HepG2 (cell line): ENCODE measurements at regions not wholly inside any gene's neighbourhood (a gene's known extent, or its start where the extent isn't known, plus 50 kb on each side); places are given as distances from the start of the nearest gene placed in this dataset.

Experiments
- HDAC2 ChIP-seq: sonication (generic); formaldehyde crosslinking; IDR thresholded peaks from 2 replicates; pipeline ENCODE4 v1.4.0; 2020; ENCODE audit warnings: missing genetic modification reagents
- MAX ChIP-seq: IDR thresholded peaks from 2 replicates; pipeline ENCODE4 v1.6.1; 2012; ENCODE audit warnings: inconsistent platforms
- POLR2AphosphoS5 ChIP-seq: IDR thresholded peaks from 2 replicates; pipeline ENCODE4 v1.6.1; 2012; ENCODE audit warnings: low read depth, low read length
- ZBTB26 ChIP-seq: IDR thresholded peaks from 2 replicates; pipeline ENCODE4 v1.6.1; 2016; ENCODE audit warnings: missing compliant biosample characterization, missing genetic modification reagents, borderline replicate concordance
- ZNF780A ChIP-seq: sonication (generic); formaldehyde crosslinking; IDR thresholded peaks from 2 replicates; pipeline ENCODE4 v1.8.0; 2022; ENCODE audit warnings: mild to moderate bottlenecking, missing genetic modification reagents, moderate library complexity

DNA sequence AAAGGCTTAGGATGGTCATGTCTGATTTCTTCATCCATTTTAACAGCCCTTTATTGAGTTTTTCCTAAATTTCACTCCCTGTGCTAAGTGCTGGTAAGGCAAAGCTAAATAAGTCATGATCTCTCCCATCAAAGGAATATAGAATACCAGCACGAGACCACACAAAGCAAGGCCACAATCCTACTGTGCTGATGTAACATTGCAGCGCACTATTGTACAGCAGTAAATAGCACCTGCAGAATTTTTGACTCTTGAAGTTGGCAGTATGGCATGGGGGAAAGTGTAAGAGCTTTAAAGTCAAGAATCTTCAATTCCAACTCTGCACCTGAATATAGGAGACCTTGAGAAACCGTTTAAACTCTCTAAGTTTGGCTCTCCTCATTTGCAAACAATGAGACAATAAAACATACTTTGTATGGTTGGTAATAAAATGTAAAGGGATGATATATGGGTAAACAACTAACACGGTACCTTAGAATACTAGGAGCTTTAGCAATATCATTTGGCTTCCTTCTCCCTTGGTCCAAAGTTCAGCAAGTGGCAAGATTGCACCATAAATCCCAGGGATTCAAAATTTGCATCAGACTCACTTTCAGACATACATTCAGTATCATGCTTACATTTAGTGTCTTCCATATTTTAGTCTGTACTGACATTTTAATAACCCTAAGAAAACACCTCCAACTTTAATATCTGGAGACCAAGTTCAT lies 132.9 kb upstream of the PRDX6 start:
- no peak for TF ChIP-seq POLR2AphosphoS5
- TF ChIP-seq ZNF780A (CRISPR knock-in tag) = no peak
- no peak for TF ChIP-seq MAX
- TF ChIP-seq HDAC2 = no peak
- TF ChIP-seq ZBTB26 = no peak
